GM18907 (cell line): ENCODE measurements at regions not wholly inside any gene's neighbourhood (a gene's known extent, or its start where the extent isn't known, plus 50 kb on each side); places are given as distances from the start of the nearest gene placed in this dataset.
"Not testable (repeated sequence)": the region's sequence is repeated elsewhere in the genome, so short reads cannot be mapped to it uniquely, and the experiment has no call there.

Source experiments
- ATAC-seq: cut with Tn5 transposase; IDR thresholded peaks from one replicate; pipeline ENCODE4 v1.9.1; 2021; ENCODE audit warnings: mild to moderate bottlenecking, moderate library complexity; ENCODE audit not compliant: unreplicated experiment

GRCh38 chr7:69225259-69225943 lies 372.9 kb upstream of the AUTS2 start:
- ATAC-seq = no peak

- no peak for ATAC-seq
Measured at GRCh38 chr7:69228212-69228811, 370.0 kb upstream of the AUTS2 start.

GRCh38 chr7:69232445-69233376 lies 365.6 kb upstream of the AUTS2 start:
- no peak for ATAC-seq

- no peak for ATAC-seq
Measured at GRCh38 chr7:69237541-69237940, 360.7 kb upstream of the AUTS2 start.

- no peak for ATAC-seq
Measured at GRCh38 chr7:69243016-69243415, 355.3 kb upstream of the AUTS2 start.

GRCh38 chr7:69244701-69245100 lies 353.6 kb upstream of the AUTS2 start:
- ATAC-seq = no peak

- no peak for ATAC-seq
Measured at GRCh38 chr7:69245646-69246045, 352.6 kb upstream of the AUTS2 start.

GRCh38 chr7:69246758-69247157 lies 351.5 kb upstream of the AUTS2 start:
- ATAC-seq = no peak

- not testable (repeated sequence) for ATAC-seq
Measured at GRCh38 chr7:69248382-69248828, 349.9 kb upstream of the AUTS2 start.

GRCh38 chr7:69250958-69251357 lies 347.3 kb upstream of the AUTS2 start:
- ATAC-seq = no peak

GRCh38 chr7:69254643-69255042 lies 343.6 kb upstream of the AUTS2 start:
- ATAC-seq = no peak

- no peak for ATAC-seq
Measured at GRCh38 chr7:69256634-69257081, 341.6 kb upstream of the AUTS2 start.

GRCh38 chr7:69257592-69257991 lies 340.7 kb upstream of the AUTS2 start:
- ATAC-seq = no peak

- no peak for ATAC-seq
Measured at GRCh38 chr7:69259445-69259844, 338.8 kb upstream of the AUTS2 start.

- no peak for ATAC-seq
Measured at GRCh38 chr7:69260023-69260422, 338.3 kb upstream of the AUTS2 start.

GRCh38 chr7:69263550-69263949 lies 334.7 kb upstream of the AUTS2 start:
- no peak for ATAC-seq

GRCh38 chr7:69269806-69270205 lies 328.5 kb upstream of the AUTS2 start:
- ATAC-seq = no peak

- ATAC-seq = no peak
Measured at GRCh38 chr7:69272101-69272500, 326.2 kb upstream of the AUTS2 start.

- ATAC-seq = no peak
Measured at GRCh38 chr7:69276011-69276729, 322.1 kb upstream of the AUTS2 start.

- ATAC-seq = no peak
Measured at GRCh38 chr7:69277366-69277765, 320.9 kb upstream of the AUTS2 start.

- no peak for ATAC-seq
Measured at GRCh38 chr7:69282946-69283345, 315.3 kb upstream of the AUTS2 start.
